HepG2 (cell line): ENCODE measurements at regions not wholly inside any gene's neighbourhood (a gene's known extent, or its start where the extent isn't known, plus 50 kb on each side); places are given as distances from the start of the nearest gene placed in this dataset.

ENCODE experiments used
- BRD4 ChIP-seq: sonication (generic); formaldehyde crosslinking; IDR thresholded peaks from 2 replicates; pipeline ENCODE4 v1.4.0; 2020; ENCODE audit warnings: missing genetic modification reagents
- NFATC3 ChIP-seq: sonication (generic); formaldehyde crosslinking; IDR thresholded peaks from 2 replicates; pipeline ENCODE4 v1.5.1; 2020; ENCODE audit warnings: mild to moderate bottlenecking, missing genetic modification reagents
- PAWR ChIP-seq: sonication (generic); formaldehyde crosslinking; IDR thresholded peaks from 2 replicates; pipeline ENCODE4 v1.4.0; 2020; ENCODE audit warnings: missing genetic modification reagents, mild to moderate bottlenecking, borderline replicate concordance
- PHB2 ChIP-seq: fragments of 450-650 bp; IDR thresholded peaks from 2 replicates; pipeline ENCODE4 v1.6.1; 2018; ENCODE audit not compliant: partially characterized antibody
- TBP ChIP-seq: sonication (generic); formaldehyde crosslinking; IDR thresholded peaks from 2 replicates; pipeline ENCODE4 v1.5.0; 2020; ENCODE audit warnings: missing genetic modification reagents
- TBX3 ChIP-seq: fragments of 450-650 bp; IDR thresholded peaks from 2 replicates; pipeline ENCODE4 v1.6.1; 2017; ENCODE audit warnings: antibody characterized with exemption, mild to moderate bottlenecking, inconsistent platforms, borderline replicate concordance
- ZEB1 ChIP-seq: IDR thresholded peaks from 2 replicates; pipeline ENCODE4 v1.6.1; 2012; ENCODE audit warnings: mild to moderate bottlenecking, low read depth, inconsistent platforms; ENCODE audit not compliant: insufficient replicate concordance
- ZMAT3 ChIP-seq: sonication (generic); formaldehyde crosslinking; conservative IDR thresholded peaks from 2 replicates; pipeline ENCODE4 v1.7.0; 2021; ENCODE audit warnings: missing genetic modification reagents
- ZNF296 ChIP-seq: sonication (generic); formaldehyde crosslinking; conservative IDR thresholded peaks from 2 replicates; pipeline ENCODE4 v1.5.0; 2020; ENCODE audit warnings: mild to moderate bottlenecking, missing genetic modification reagents
- ZNF468 ChIP-seq: sonication (generic); formaldehyde crosslinking; IDR thresholded peaks from 2 replicates; pipeline ENCODE4 v1.8.0; 2022; ENCODE audit warnings: mild to moderate bottlenecking, moderate library complexity, missing genetic modification reagents
- ZNF780A ChIP-seq: sonication (generic); formaldehyde crosslinking; IDR thresholded peaks from 2 replicates; pipeline ENCODE4 v1.8.0; 2022; ENCODE audit warnings: mild to moderate bottlenecking, missing genetic modification reagents, moderate library complexity
- TF ChIP-seq, protein P1 (sequence below): sonication (generic); formaldehyde crosslinking; conservative IDR thresholded peaks from 2 replicates; pipeline ENCODE4 v1.4.0; 2020; ENCODE audit warnings: missing genetic modification reagents
- TF ChIP-seq, protein P2 (sequence below): sonication (generic); formaldehyde crosslinking; IDR thresholded peaks from 2 replicates; pipeline ENCODE4 v1.4.0; 2020; ENCODE audit warnings: missing genetic modification reagents
- TF ChIP-seq, protein P3 (sequence below), 2 experiments: sonication (generic) in 1 of 2; formaldehyde crosslinking in 1 of 2; IDR thresholded peaks; 2 replicates each; pipeline versions ENCODE4 v1.4.0 to v1.6.1; 2016 to 2020; ENCODE audit warnings: borderline replicate concordance in 1 of 2, low read depth in 1 of 2, mild to moderate bottlenecking in 1 of 2, missing genetic modification reagents in 1 of 2
- TF ChIP-seq, protein P4 (sequence below): sonication (generic); formaldehyde crosslinking; IDR thresholded peaks from 2 replicates; pipeline ENCODE4 v1.4.0; 2020; ENCODE audit warnings: missing genetic modification reagents, borderline replicate concordance

DNA sequence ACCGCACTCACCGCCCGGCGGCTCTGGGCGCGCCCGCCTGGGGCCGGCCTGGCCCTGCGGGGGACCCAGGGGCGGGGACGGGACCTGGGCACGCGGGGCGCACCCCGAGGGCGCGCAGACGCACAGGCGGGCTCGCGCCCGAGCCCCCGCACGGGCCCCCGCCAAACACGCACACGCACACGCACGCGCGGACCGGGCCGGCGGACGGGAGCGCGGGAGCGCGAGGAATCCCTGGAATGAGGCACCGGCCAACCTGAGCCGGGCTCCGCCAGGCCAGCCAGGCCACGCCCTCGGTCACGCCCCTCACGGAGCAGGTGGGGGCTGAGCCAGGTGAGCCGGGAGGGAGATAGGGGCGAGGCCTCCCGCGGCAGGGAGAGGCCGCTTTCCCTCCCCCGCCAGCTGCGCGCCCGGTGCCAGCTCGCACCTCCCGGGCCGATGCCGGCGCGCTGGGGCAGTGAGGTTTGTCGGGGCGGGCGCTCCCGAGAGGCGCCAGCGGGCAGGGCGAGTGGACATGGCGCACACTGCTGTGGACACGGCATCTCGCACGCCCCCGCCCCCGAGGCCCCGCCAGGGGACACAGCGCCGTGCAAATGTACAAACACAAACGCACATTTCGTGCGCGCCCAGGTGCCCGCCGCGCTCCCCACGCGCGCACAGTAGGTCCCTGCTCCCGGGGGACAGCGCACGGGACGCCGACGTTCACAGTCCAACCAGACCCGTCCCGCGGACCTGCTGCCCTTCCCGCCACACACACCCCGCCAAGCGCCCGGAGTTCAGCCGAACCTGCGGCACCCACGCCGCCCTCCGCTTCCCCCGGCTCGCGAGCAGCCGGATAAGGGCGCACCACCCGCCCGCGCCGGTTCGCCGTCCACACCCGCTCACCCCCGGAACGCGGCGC, 75.9 kb upstream of the VGLL4 start (continued):
- TF ChIP-seq, protein P1, sequence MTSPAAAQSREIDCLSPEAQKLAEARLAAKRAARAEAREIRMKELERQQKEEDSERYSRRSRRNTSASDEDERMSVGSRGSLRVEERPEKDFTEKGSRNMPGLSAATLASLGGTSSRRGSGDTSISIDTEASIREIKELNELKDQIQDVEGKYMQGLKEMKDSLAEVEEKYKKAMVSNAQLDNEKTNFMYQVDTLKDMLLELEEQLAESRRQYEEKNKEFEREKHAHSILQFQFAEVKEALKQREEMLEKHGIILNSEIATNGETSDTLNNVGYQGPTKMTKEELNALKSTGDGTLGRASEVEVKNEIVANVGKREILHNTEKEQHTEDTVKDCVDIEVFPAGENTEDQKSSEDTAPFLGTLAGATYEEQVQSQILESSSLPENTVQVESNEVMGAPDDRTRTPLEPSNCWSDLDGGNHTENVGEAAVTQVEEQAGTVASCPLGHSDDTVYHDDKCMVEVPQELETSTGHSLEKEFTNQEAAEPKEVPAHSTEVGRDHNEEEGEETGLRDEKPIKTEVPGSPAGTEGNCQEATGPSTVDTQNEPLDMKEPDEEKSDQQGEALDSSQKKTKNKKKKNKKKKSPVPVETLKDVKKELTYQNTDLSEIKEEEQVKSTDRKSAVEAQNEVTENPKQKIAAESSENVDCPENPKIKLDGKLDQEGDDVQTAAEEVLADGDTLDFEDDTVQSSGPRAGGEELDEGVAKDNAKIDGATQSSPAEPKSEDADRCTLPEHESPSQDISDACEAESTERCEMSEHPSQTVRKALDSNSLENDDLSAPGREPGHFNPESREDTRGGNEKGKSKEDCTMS (CRISPR knock-in tag): no peak
- TF ChIP-seq, protein P2, sequence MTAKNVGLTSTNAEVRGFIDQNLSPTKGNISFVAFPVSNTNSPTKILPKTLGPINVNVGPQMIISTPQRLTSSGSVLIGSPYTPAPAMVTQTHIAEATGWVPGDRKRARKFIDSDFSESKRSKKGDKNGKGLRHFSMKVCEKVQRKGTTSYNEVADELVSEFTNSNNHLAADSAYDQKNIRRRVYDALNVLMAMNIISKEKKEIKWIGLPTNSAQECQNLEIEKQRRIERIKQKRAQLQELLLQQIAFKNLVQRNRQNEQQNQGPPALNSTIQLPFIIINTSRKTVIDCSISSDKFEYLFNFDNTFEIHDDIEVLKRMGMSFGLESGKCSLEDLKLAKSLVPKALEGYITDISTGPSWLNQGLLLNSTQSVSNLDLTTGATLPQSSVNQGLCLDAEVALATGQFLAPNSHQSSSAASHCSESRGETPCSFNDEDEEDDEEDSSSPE (CRISPR knock-in tag): peak; percentile 73
- TF ChIP-seq BRD4 (no peak), NFATC3 (CRISPR knock-in tag) (no peak), PHB2 (no peak), ZNF780A (no peak), ZNF296 (CRISPR knock-in tag) (no peak), TBX3 (no peak), ZEB1 (peak; percentile 97), ZMAT3 (peak; percentile 58; the same call in 1 of the 2 replicates), PAWR (CRISPR knock-in tag) (no peak), TBP (CRISPR knock-in tag) (no peak), ZNF468 (CRISPR knock-in tag) (no peak)
- TF ChIP-seq, protein P3, sequence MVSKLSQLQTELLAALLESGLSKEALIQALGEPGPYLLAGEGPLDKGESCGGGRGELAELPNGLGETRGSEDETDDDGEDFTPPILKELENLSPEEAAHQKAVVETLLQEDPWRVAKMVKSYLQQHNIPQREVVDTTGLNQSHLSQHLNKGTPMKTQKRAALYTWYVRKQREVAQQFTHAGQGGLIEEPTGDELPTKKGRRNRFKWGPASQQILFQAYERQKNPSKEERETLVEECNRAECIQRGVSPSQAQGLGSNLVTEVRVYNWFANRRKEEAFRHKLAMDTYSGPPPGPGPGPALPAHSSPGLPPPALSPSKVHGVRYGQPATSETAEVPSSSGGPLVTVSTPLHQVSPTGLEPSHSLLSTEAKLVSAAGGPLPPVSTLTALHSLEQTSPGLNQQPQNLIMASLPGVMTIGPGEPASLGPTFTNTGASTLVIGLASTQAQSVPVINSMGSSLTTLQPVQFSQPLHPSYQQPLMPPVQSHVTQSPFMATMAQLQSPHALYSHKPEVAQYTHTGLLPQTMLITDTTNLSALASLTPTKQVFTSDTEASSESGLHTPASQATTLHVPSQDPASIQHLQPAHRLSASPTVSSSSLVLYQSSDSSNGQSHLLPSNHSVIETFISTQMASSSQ (IDR thresholded peaks at IDR 0.05; ENCODE audit: low read depth): no peak
- TF ChIP-seq, protein P3 (CRISPR knock-in tag; IDR thresholded peaks at IDR 0.05; ENCODE audit: borderline replicate concordance): no peak
- TF ChIP-seq, protein P4, sequence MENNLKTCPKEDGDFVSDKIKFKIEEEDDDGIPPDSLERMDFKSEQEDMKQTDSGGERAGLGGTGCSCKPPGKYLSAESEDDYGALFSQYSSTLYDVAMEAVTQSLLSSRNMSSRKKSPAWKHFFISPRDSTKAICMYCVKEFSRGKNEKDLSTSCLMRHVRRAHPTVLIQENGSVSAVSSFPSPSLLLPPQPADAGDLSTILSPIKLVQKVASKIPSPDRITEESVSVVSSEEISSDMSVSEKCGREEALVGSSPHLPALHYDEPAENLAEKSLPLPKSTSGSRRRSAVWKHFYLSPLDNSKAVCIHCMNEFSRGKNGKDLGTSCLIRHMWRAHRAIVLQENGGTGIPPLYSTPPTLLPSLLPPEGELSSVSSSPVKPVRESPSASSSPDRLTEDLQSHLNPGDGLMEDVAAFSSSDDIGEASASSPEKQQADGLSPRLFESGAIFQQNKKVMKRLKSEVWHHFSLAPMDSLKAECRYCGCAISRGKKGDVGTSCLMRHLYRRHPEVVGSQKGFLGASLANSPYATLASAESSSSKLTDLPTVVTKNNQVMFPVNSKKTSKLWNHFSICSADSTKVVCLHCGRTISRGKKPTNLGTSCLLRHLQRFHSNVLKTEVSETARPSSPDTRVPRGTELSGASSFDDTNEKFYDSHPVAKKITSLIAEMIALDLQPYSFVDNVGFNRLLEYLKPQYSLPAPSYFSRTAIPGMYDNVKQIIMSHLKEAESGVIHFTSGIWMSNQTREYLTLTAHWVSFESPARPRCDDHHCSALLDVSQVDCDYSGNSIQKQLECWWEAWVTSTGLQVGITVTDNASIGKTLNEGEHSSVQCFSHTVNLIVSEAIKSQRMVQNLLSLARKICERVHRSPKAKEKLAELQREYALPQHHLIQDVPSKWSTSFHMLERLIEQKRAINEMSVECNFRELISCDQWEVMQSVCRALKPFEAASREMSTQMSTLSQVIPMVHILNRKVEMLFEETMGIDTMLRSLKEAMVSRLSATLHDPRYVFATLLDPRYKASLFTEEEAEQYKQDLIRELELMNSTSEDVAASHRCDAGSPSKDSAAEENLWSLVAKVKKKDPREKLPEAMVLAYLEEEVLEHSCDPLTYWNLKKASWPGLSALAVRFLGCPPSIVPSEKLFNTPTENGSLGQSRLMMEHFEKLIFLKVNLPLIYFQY (CRISPR knock-in tag): 0 out of 2 replicates have a peak, but pooled peaks have one; percentile 16
- TF ChIP-seq, all 625 proteins: peak for 86
